IMR-90 (cell line): ENCODE measurements at regions not wholly inside any gene's neighbourhood (a gene's known extent, or its start where the extent isn't known, plus 50 kb on each side); places are given as distances from the start of the nearest gene placed in this dataset.

ENCODE experiments used
- ATAC-seq: fragments of 200-7000 bp; cut with Tn5 transposase; 2 replicates; pipeline ENCODE4 v1.9.1; 2020; ENCODE audit warnings: low read depth, mild to moderate bottlenecking, moderate library complexity
- BruUV-seq: library from RNA; stranded (reverse); fragments of 400-500 nt; replicated peaks from 2 replicates; lab custom pipeline; 2021; lab: Mats Ljungman, UMichigan
- CTCF ChIA-PET: fragments of 300-600 bp; formaldehyde crosslinking; extraction: SDS; loops from one replicate; lab custom pipeline; 2021; ENCODE audit warnings: antibody characterized with exemption; lab: Yijun Ruan, JAX
- POLR2A ChIA-PET: fragments of 300-600 bp; sonication (Branson Sonifier 250); formaldehyde crosslinking; loops from one replicate; lab custom pipeline; 2022; ENCODE audit warnings: antibody characterized with exemption; ENCODE audit not compliant: unreplicated experiment; lab: Charles Lee
- DNase-seq: peaks from one replicate; pipeline ENCODE4 v3.0.0; 2013
- H2AFZ ChIP-seq: replicated peaks from 2 replicates; pipeline ENCODE3; 2013; ENCODE audit warnings: low read length, mild to moderate bottlenecking; ENCODE audit not compliant: poor library complexity
- H2AK5ac ChIP-seq: 2 replicates; pipeline ENCODE4 v1.6.1; 2013; ENCODE audit warnings: low read depth, low read length, inconsistent platforms
- H2AK9ac ChIP-seq: replicated peaks from 2 replicates; pipeline ENCODE3; 2013; ENCODE audit warnings: mild to moderate bottlenecking, low read depth, low read length, moderate library complexity; ENCODE audit not compliant: poor library complexity
- H2BK120ac ChIP-seq: 2 replicates; pipeline ENCODE4 v1.6.1; 2013; ENCODE audit warnings: low read depth, low read length, inconsistent platforms
- H2BK15ac ChIP-seq: 3 replicates; pipeline ENCODE4 v1.6.1; 2013; ENCODE audit warnings: low read depth, low read length, inconsistent platforms
- H2BK20ac ChIP-seq: 2 replicates; pipeline ENCODE4 v1.6.1; 2013; ENCODE audit warnings: low read depth, mild to moderate bottlenecking, inconsistent platforms, low read length, moderate library complexity
- H2BK5ac ChIP-seq: 2 replicates; pipeline ENCODE4 v1.6.1; 2013; ENCODE audit warnings: mild to moderate bottlenecking, low read depth, low read length, inconsistent platforms; ENCODE audit not compliant: poor library complexity, severe bottlenecking
- H3K14ac ChIP-seq: replicated peaks from 2 replicates; pipeline ENCODE4 v1.6.1; 2013; ENCODE audit warnings: low read depth, low read length, inconsistent platforms
- H3K18ac ChIP-seq: 2 replicates; pipeline ENCODE4 v1.6.1; 2013; ENCODE audit warnings: low read depth, low read length, control low read depth
- H3K23ac ChIP-seq: 2 replicates; pipeline ENCODE4 v1.6.1; 2013; ENCODE audit warnings: low read depth, low read length, inconsistent platforms
- H3K27ac ChIP-seq: 2 replicates; pipeline ENCODE4 v1.5.1; 2013; ENCODE audit warnings: mild to moderate bottlenecking, control low read depth, low read length; ENCODE audit not compliant: insufficient read depth
- H3K27me3 ChIP-seq: 2 replicates; pipeline ENCODE4 v1.6.1; 2013; ENCODE audit warnings: low read length; ENCODE audit not compliant: control insufficient read depth, insufficient read depth
- H3K36me3 ChIP-seq: 2 replicates; pipeline ENCODE4 v1.6.1; 2013; ENCODE audit warnings: low read length, mixed read lengths; ENCODE audit not compliant: control insufficient read depth, insufficient read depth
- H3K4ac ChIP-seq: 2 replicates; pipeline ENCODE4 v1.6.1; 2013; ENCODE audit warnings: low read depth, low read length, inconsistent platforms
- H3K4me1 ChIP-seq: 2 replicates; pipeline ENCODE4 v1.6.1; 2013; ENCODE audit warnings: low read length, mixed read lengths; ENCODE audit not compliant: control insufficient read depth, insufficient read depth
- H3K4me2 ChIP-seq: 2 replicates; pipeline ENCODE4 v1.6.1; 2013; ENCODE audit warnings: low read depth, mild to moderate bottlenecking, control low read depth, low read length, moderate library complexity
- H3K4me3 ChIP-seq: 2 replicates; pipeline ENCODE4 v1.5.1; 2013; ENCODE audit warnings: low read depth, mild to moderate bottlenecking, control low read depth, low read length, moderate library complexity; ENCODE audit not compliant: insufficient read depth
- H3K56ac ChIP-seq: 2 replicates; pipeline ENCODE4 v1.6.1; 2013; ENCODE audit warnings: low read length, inconsistent platforms; ENCODE audit not compliant: insufficient read depth; ENCODE audit errors: extremely low read depth
- H3K79me1 ChIP-seq, 2 experiments: 2 replicates each; pipeline ENCODE4 v1.6.1; 2013; ENCODE audit warnings: low read length in 2 of 2, inconsistent platforms in 1 of 2, low read depth in 1 of 2
- H3K9ac ChIP-seq: 2 replicates; pipeline ENCODE4 v1.6.1; 2013; ENCODE audit warnings: low read depth, low read length, control low read depth
- H3K9me1 ChIP-seq: 2 replicates; pipeline ENCODE4 v1.6.1; 2013; ENCODE audit warnings: low read length, inconsistent platforms; ENCODE audit not compliant: insufficient read depth
- H3K9me3 ChIP-seq: 2 replicates; pipeline ENCODE4 v1.6.1; 2013; ENCODE audit warnings: low read length; ENCODE audit not compliant: control insufficient read depth, insufficient read depth
- H4K20me1 ChIP-seq: 2 replicates; pipeline ENCODE4 v1.6.1; 2013; ENCODE audit warnings: low read length, inconsistent platforms; ENCODE audit not compliant: insufficient read depth
- H4K5ac ChIP-seq: 2 replicates; pipeline ENCODE4 v1.6.1; 2013; ENCODE audit warnings: mild to moderate bottlenecking, low read depth, low read length, control low read depth
- H4K8ac ChIP-seq, 2 experiments: 2 replicates each; pipeline ENCODE4 v1.6.1; 2013; ENCODE audit warnings: low read depth in 2 of 2, low read length in 2 of 2, control low read depth in 1 of 2, inconsistent platforms in 1 of 2
- H4K91ac ChIP-seq: 2 replicates; pipeline ENCODE4 v1.6.1; 2013; ENCODE audit warnings: low read depth, low read length, inconsistent platforms; ENCODE audit not compliant: insufficient read depth
- BHLHE40 ChIP-seq: fragments of 150-350 bp; IDR thresholded peaks from 2 replicates; pipeline ENCODE4 v1.6.1; 2016; ENCODE audit warnings: mild to moderate bottlenecking, low read depth, low read length
- RFX5 ChIP-seq: IDR thresholded peaks from 2 replicates; pipeline ENCODE4 v1.8.0; 2012; ENCODE audit warnings: low read depth, mild to moderate bottlenecking, low read length, moderate library complexity
- WGBS, 2 experiments: methylation state at CpG; one replicate each; pipeline versions ENCODE4 v1.1.5 to v1.1.7; 2013; ENCODE audit warnings: missing lambda C conversion rate in 2 of 2; ENCODE audit not compliant: insufficient read length in 1 of 2; ENCODE audit errors: extremely low coverage in 2 of 2; 5-methylcytosine and 5-hydroxymethylcytosine counted together
- dilution Hi-C: fragments of 300-500 bp; cut with HindIII; formaldehyde crosslinking; loops from one replicate; pipeline ENCODE4 v1.14.3; 2018; ENCODE audit warnings: low sequenced_read_pairs; ENCODE audit not compliant: unreplicated experiment
- in situ Hi-C: fragments of 300-500 bp; cut with MboI; formaldehyde crosslinking; loops from 3 replicates; pipeline ENCODE4 v1.14.3; 2019; ENCODE audit warnings: low sequenced_read_pairs, inconsistent platforms, mixed read lengths
- intact Hi-C: fragments of 100-400 bp; cut with micrococcal nuclease; formaldehyde crosslinking; loops from 2 replicates; pipeline ENCODE4 v1.10.0; 2022
- TF ChIP-seq, protein P1 (sequence below): conservative IDR thresholded peaks from 2 replicates; pipeline ENCODE4 v1.5.1; 2012; ENCODE audit warnings: mild to moderate bottlenecking, low read depth, low read length, improper control_type of control experiment

DNA sequence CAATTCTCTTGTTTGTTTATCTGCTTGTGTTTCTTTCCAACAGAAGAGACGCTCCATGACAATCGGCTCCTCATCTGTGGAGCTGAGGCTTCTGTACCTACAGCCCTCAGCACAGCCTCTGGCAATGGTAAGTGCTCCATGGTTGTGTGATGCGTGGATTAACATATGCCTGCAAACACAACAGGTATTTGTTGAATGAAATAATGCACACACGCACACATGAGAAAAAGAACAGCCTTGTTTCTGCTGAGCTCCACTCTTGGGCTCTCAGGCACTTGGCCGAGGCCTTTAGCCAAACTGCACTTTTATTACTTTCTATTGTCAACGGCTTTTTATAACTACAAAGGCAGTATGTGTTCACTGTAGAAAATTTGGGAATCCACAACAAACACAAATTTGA, 120.4 kb upstream of the TMCC3 start:
- no CpG with 5 or more reads among the region's 6 CpGs for WGBS, 2 experiments
- Histone ChIP-seq H3K9ac (no peak overlapping the region), H3K27ac (no peak overlapping the region), H2BK5ac (no peak overlapping the region), H2AK9ac (no peak overlapping the region), H3K27me3 (peaks cover 23% of the 10 kb centered on the region), H3K79me1 (no peaks in the 10 kb centered on the region), H3K4ac (no peak overlapping the region), H3K9me3 (peaks cover 3% of the 10 kb centered on the region; the same call in 1 of the 2 replicates), H3K36me3 (no peaks in the 10 kb centered on the region), H3K9me1 (no peaks in the 10 kb centered on the region), H2AK5ac (no peak overlapping the region), H3K4me2 (no peak overlapping the region), H3K23ac (no peak overlapping the region), H4K91ac (no peak overlapping the region), H4K8ac (no peak overlapping the region), H3K4me3 (no peak overlapping the region), H2AFZ (no peak overlapping the region), H3K14ac (no peak overlapping the region), H2BK20ac (no peak overlapping the region), H2BK120ac (no peak overlapping the region), H4K5ac (no peak overlapping the region), H4K20me1 (no peaks in the 10 kb centered on the region), H3K18ac (no peak overlapping the region), H2BK15ac (no peak overlapping the region), H3K4me1 (no peaks in the 10 kb centered on the region), H3K56ac (no peak overlapping the region)
- intact Hi-C loops (no loop called here), in situ Hi-C loops (loop anchor here (25.0 kb wide), 1 partner anchor 633 kb away; the partner anchor contains the start of gene PLXNC1), dilution Hi-C loops (no loop called here)
- DNase-seq (no peak), ATAC-seq (no peak)
- CTCF ChIA-PET, result no interaction called here
- no peak for TF ChIP-seq RFX5
- TF ChIP-seq BHLHE40, result no peak
- TF ChIP-seq, protein P1, sequence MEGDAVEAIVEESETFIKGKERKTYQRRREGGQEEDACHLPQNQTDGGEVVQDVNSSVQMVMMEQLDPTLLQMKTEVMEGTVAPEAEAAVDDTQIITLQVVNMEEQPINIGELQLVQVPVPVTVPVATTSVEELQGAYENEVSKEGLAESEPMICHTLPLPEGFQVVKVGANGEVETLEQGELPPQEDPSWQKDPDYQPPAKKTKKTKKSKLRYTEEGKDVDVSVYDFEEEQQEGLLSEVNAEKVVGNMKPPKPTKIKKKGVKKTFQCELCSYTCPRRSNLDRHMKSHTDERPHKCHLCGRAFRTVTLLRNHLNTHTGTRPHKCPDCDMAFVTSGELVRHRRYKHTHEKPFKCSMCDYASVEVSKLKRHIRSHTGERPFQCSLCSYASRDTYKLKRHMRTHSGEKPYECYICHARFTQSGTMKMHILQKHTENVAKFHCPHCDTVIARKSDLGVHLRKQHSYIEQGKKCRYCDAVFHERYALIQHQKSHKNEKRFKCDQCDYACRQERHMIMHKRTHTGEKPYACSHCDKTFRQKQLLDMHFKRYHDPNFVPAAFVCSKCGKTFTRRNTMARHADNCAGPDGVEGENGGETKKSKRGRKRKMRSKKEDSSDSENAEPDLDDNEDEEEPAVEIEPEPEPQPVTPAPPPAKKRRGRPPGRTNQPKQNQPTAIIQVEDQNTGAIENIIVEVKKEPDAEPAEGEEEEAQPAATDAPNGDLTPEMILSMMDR, result no peak
- POLR2A ChIA-PET, result no interaction called here
- BruUV-seq, result no TSS peak
